SK-N-SH (cell line): ENCODE measurements at regions not wholly inside any gene's neighbourhood (a gene's known extent, or its start where the extent isn't known, plus 50 kb on each side); places are given as distances from the start of the nearest gene placed in this dataset.
"Not testable (repeated sequence)": the region's sequence is repeated elsewhere in the genome, so short reads cannot be mapped to it uniquely, and the experiment has no call there.

Experiments used
- CTCF ChIA-PET: fragments of 300-600, 350-600 bp; formaldehyde crosslinking; extraction: SDS; loops from one replicate; lab custom pipeline; 2021; lab: Yijun Ruan, JAX
- POLR2A ChIA-PET: fragments of 350-600 bp; sonication (Branson Sonifier 250); formaldehyde crosslinking; extraction: SDS; loops from one replicate; lab custom pipeline; 2020; ENCODE audit warnings: antibody characterized with exemption, inconsistent platforms; lab: Yijun Ruan, JAX
- DNase-seq: peaks from one replicate; pipeline ENCODE4 v3.0.0; 2012
- H2AFZ ChIP-seq: fragments of 200-600 bp; sonication (generic); 2 replicates; pipeline ENCODE4 v1.8.1; 2016; ENCODE audit warnings: antibody characterized with exemption, mild to moderate bottlenecking, low read depth
- H3F3A ChIP-seq: fragments of 200-600 bp; sonication (generic); replicated peaks from 2 replicates; pipeline ENCODE3; 2016; ENCODE audit warnings: antibody characterized with exemption, mild to moderate bottlenecking; ENCODE audit not compliant: insufficient read depth
- H3K27ac ChIP-seq, 2 experiments: fragments of 200-500 bp in 1 of 2; fragments of 200-600 bp in 1 of 2; sonication (Bioruptor generic) in 1 of 2; sonication (generic), shearing (Covaris generic) in 1 of 2; 2 replicates each; pipeline versions ENCODE4 v1.5.1 to v1.6.1; 2014 to 2016; ENCODE audit warnings: low read depth in 2 of 2, inconsistent platforms in 1 of 2, low read length in 1 of 2, mild to moderate bottlenecking in 1 of 2, mixed read lengths in 1 of 2
- H3K27me3 ChIP-seq: fragments of 200-600 bp; sonication (generic), shearing (Covaris generic); 2 replicates; pipeline ENCODE4 v1.6.1; 2016; ENCODE audit warnings: mixed run types; ENCODE audit not compliant: insufficient read depth
- H3K36me3 ChIP-seq, 2 experiments: fragments of 200-500 bp in 1 of 2; fragments of 200-600 bp in 1 of 2; sonication (Bioruptor generic) in 1 of 2; sonication (generic) in 1 of 2; replicated peaks in 1 of 2; 2 replicates each; pipeline versions ENCODE3 to v1.5.1; 2014 to 2016; ENCODE audit warnings: low read length in 1 of 2, mild to moderate bottlenecking in 1 of 2; ENCODE audit not compliant: insufficient read depth in 2 of 2, control insufficient read depth in 1 of 2
- H3K4me1 ChIP-seq, 2 experiments: fragments of 200-500 bp in 1 of 2; fragments of 200-600 bp in 1 of 2; sonication (Bioruptor generic) in 1 of 2; sonication (generic), shearing (Covaris generic) in 1 of 2; 2 replicates each; pipeline versions ENCODE4 v1.5.1 to v1.6.1; 2014 to 2016; ENCODE audit warnings: low read depth in 1 of 2, low read length in 1 of 2, mixed run types in 1 of 2; ENCODE audit not compliant: insufficient read depth in 2 of 2, control insufficient read depth in 1 of 2
- H3K4me2 ChIP-seq: fragments of 200-600 bp; sonication (generic), shearing (Covaris generic); 2 replicates; pipeline ENCODE4 v1.6.1; 2017; ENCODE audit warnings: mixed run types
- H3K4me3 ChIP-seq, 2 experiments: fragments of 200-500 bp in 1 of 2; fragments of 200-600 bp in 1 of 2; sonication (Bioruptor generic) in 1 of 2; sonication (generic), shearing (Covaris generic) in 1 of 2; 2 replicates each; pipeline versions ENCODE4 v1.5.1 to v1.8.1; 2014 to 2016; ENCODE audit warnings: low read depth in 2 of 2, inconsistent platforms in 1 of 2, low read length in 1 of 2, mild to moderate bottlenecking in 1 of 2, mixed read lengths in 1 of 2, moderate library complexity in 1 of 2
- H3K79me2 ChIP-seq: fragments of 200-600 bp; sonication (generic); 2 replicates; pipeline ENCODE4 v1.8.1; 2017; ENCODE audit warnings: mild to moderate bottlenecking; ENCODE audit not compliant: insufficient read depth
- H3K9ac ChIP-seq: fragments of 200-600 bp; sonication (generic); 2 replicates; pipeline ENCODE4 v1.6.1; 2017; ENCODE audit warnings: mixed run types
- H3K9me2 ChIP-seq: fragments of 200-600 bp; sonication (generic); 2 replicates; pipeline ENCODE4 v1.6.1; 2017; ENCODE audit warnings: mixed run types
- H3K9me3 ChIP-seq: fragments of 200-600 bp; sonication (generic); 2 replicates; pipeline ENCODE4 v1.6.1; 2017; ENCODE audit warnings: mixed run types, mild to moderate bottlenecking, moderate library complexity
- H4K20me1 ChIP-seq: fragments of 200-600 bp; sonication (generic); 2 replicates; pipeline ENCODE4 v1.6.1; 2017; ENCODE audit warnings: mild to moderate bottlenecking, mixed run types; ENCODE audit not compliant: insufficient read depth
- CTCF ChIP-seq: fragments of 200-600 bp; sonication (generic); IDR thresholded peaks from 2 replicates; pipeline ENCODE4 v1.6.1; 2017; ENCODE audit warnings: antibody characterized with exemption, mild to moderate bottlenecking, moderate library complexity
- ELF1 ChIP-seq: IDR thresholded peaks from 2 replicates; pipeline ENCODE4 v1.4.0; 2012
- FOSL2 ChIP-seq: IDR thresholded peaks from 2 replicates; pipeline ENCODE4 v1.4.0; 2012; ENCODE audit warnings: low read depth, mild to moderate bottlenecking, moderate library complexity, borderline replicate concordance
- MAX ChIP-seq: IDR thresholded peaks from 2 replicates; pipeline ENCODE4 v1.4.0; 2012; ENCODE audit warnings: low read depth
- NRF1 ChIP-seq: IDR thresholded peaks from 2 replicates; pipeline ENCODE4 v1.6.1; 2012; ENCODE audit warnings: low read depth, mild to moderate bottlenecking, low read length
- RFX5 ChIP-seq: IDR thresholded peaks from 2 replicates; pipeline ENCODE4 v1.6.1; 2012; ENCODE audit warnings: mild to moderate bottlenecking, improper control_type of control experiment, low read length
- TAF1 ChIP-seq: IDR thresholded peaks from 2 replicates; pipeline ENCODE4 v1.6.1; 2012; ENCODE audit warnings: low read depth, mild to moderate bottlenecking, low read length, moderate library complexity, borderline replicate concordance
- USF1 ChIP-seq: IDR thresholded peaks from 2 replicates; pipeline ENCODE4 v1.4.0; 2012; ENCODE audit warnings: low read depth, borderline replicate concordance
- ZBTB33 ChIP-seq: IDR thresholded peaks from 2 replicates; pipeline ENCODE4 v1.4.0; 2012; ENCODE audit warnings: low read depth, borderline replicate concordance
- WGBS: methylation state at CpG from one replicate; pipeline ENCODE4 v1.1.6; 2017; ENCODE audit warnings: low lambda C conversion rate; 5-methylcytosine and 5-hydroxymethylcytosine counted together

- no peak overlapping the region for H3K27ac ChIP-seq
- H2AFZ ChIP-seq, result no peak overlapping the region
- no peak for DNase-seq
- no peaks in the 10 kb centered on the region for H3K79me2 ChIP-seq
- H3K9me2 ChIP-seq, result no peaks in the 10 kb centered on the region
- WGBS, result 45% methylated on average over 2 of the region's 2 CpGs
- no peaks in the 10 kb centered on the region for H3K36me3 ChIP-seq
- no peaks in the 10 kb centered on the region for H3K27me3 ChIP-seq
- TF ChIP-seq MAX (no peak), ELF1 (no peak), TAF1 (no peak), FOSL2 (no peak), RFX5 (no peak), NRF1 (no peak), ZBTB33 (no peak), USF1 (no peak), CTCF (no peak)
- H3K9me3 ChIP-seq, result no peaks in the 10 kb centered on the region
- H3F3A ChIP-seq, result no peaks in the 10 kb centered on the region
- no peaks in the 10 kb centered on the region for H3K4me1 ChIP-seq
- ChIA-PET POLR2A (no interaction called here), CTCF (interaction anchor here (0.8 kb wide), 1 partner anchor 20 kb away, joined by 3 read pairs; no protein-coding TSS in a partner anchor)
- H3K9ac ChIP-seq, result no peak overlapping the region
- no peaks in the 10 kb centered on the region for H4K20me1 ChIP-seq
- H3K4me3 ChIP-seq, result no peak overlapping the region
- no peak overlapping the region for H3K4me2 ChIP-seq
These were observed 380.9 kb upstream of the GYPC start for GRCh38 chr2:126275098-126275497.

- H3K27ac ChIP-seq, H3K9me3 ChIP-seq, H3F3A ChIP-seq, H4K20me1 ChIP-seq, H3K4me2 ChIP-seq, CTCF ChIA-PET, DNase-seq, H3K4me3 ChIP-seq, H3K9ac ChIP-seq, H2AFZ ChIP-seq, H3K27me3 ChIP-seq, H3K36me3 ChIP-seq, H3K79me2 ChIP-seq, H3K4me1 ChIP-seq, H3K9me2 ChIP-seq, POLR2A ChIA-PET: not testable (repeated sequence)
These were observed 379.7 kb upstream of the GYPC start for GRCh38 chr2:126276268-126276667.
